ENCODE measurements at regions not wholly inside any gene's neighbourhood (a gene's known extent, or its start where the extent isn't known, plus 50 kb on each side); places are given as distances from the start of the nearest gene placed in this dataset.
"Not testable (repeated sequence)": the region's sequence is repeated elsewhere in the genome, so short reads cannot be mapped to it uniquely, and the experiment has no call there.

DNA sequence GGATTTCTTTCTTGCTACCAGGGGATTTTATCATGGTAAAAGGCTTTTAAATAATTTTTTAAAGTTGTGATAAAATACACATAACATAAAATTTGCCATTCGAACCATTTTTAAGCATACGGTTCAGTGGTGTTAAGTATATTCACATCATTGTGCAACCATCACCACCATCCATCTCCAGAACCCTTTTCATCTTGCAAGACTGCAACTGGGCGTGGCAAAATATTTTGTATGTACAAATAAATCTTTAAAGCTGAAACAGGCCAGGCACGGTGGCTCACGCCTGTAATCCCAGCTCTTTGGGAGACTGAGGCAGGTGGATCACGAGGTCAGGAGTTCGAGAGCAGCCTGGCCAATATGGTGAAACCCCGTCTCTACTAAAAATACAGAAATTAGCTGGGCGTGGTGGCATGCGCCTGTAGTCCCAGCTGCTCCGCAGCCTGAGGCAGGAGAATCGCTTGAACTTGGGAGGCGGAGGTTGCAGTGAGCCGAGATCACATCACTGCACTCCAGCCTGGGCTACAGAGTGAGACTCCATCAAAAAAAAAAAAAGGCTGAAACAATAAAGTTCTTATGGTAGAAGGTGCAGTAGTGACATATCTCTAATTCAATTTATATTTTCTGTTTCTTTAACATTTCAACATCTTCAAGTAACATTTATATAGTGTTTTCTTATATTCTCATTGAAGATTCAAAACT, 138.6 kb downstream of the SOX4 start:
- TF ChIP-seq POLR2A (IDR thresholded peaks at IDR 0.05) = not testable (repeated sequence)
- TF ChIP-seq, protein P1, sequence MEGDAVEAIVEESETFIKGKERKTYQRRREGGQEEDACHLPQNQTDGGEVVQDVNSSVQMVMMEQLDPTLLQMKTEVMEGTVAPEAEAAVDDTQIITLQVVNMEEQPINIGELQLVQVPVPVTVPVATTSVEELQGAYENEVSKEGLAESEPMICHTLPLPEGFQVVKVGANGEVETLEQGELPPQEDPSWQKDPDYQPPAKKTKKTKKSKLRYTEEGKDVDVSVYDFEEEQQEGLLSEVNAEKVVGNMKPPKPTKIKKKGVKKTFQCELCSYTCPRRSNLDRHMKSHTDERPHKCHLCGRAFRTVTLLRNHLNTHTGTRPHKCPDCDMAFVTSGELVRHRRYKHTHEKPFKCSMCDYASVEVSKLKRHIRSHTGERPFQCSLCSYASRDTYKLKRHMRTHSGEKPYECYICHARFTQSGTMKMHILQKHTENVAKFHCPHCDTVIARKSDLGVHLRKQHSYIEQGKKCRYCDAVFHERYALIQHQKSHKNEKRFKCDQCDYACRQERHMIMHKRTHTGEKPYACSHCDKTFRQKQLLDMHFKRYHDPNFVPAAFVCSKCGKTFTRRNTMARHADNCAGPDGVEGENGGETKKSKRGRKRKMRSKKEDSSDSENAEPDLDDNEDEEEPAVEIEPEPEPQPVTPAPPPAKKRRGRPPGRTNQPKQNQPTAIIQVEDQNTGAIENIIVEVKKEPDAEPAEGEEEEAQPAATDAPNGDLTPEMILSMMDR (IDR thresholded peaks at IDR 0.05) = not testable (repeated sequence)
